DOHH2 (cell line): ENCODE measurements at regions not wholly inside any gene's neighbourhood (a gene's known extent, or its start where the extent isn't known, plus 50 kb on each side); places are given as distances from the start of the nearest gene placed in this dataset.

Experiments used
- CTCF ChIP-seq: fragments of 200-600 bp; sonication (generic); IDR thresholded peaks from one replicate; pipeline ENCODE4 v1.5.1; 2014; ENCODE audit warnings: antibody characterized with exemption, mild to moderate bottlenecking, low read depth, low read length; ENCODE audit not compliant: poor library complexity, severe bottlenecking
- EZH2phosphoT487 ChIP-seq: fragments of 200-600 bp; sonication (generic); IDR thresholded peaks from 2 replicates; pipeline ENCODE4 v1.6.1; 2017; ENCODE audit warnings: borderline replicate concordance, mild to moderate bottlenecking, antibody characterized with exemption, low read length, moderate library complexity, mixed read lengths

GRCh38 chr9:2363138-2363745 is 258.3 kb upstream of the VLDLR start:
- TF ChIP-seq EZH2phosphoT487 (no peak), CTCF (no peak)
